H9 (cell line): ENCODE measurements at regions not wholly inside any gene's neighbourhood (a gene's known extent, or its start where the extent isn't known, plus 50 kb on each side); places are given as distances from the start of the nearest gene placed in this dataset.

ENCODE experiments used
- DNase-seq: peaks from one replicate; pipeline ENCODE4 v3.0.0-alpha.2; 2017
- H2AFZ ChIP-seq: one replicate; pipeline ENCODE4 v1.6.1; 2013; ENCODE audit warnings: mild to moderate bottlenecking, low read length, control low read depth, moderate library complexity
- H2AK5ac ChIP-seq: 2 replicates; pipeline ENCODE4 v1.6.1; 2013; ENCODE audit warnings: low read length, control low read depth, mixed read lengths; ENCODE audit not compliant: insufficient read length
- H2BK120ac ChIP-seq: one replicate; pipeline ENCODE4 v1.6.1; 2013; ENCODE audit warnings: low read depth, mild to moderate bottlenecking, low read length, control low read depth, inconsistent platforms; ENCODE audit not compliant: poor library complexity, severe bottlenecking
- H2BK12ac ChIP-seq: 2 replicates; pipeline ENCODE4 v1.6.1; 2013; ENCODE audit warnings: low read length, control low read depth, mixed read lengths, low read depth; ENCODE audit not compliant: insufficient read length
- H2BK15ac ChIP-seq: 2 replicates; pipeline ENCODE4 v1.6.1; 2013; ENCODE audit warnings: low read depth, low read length, control low read depth
- H2BK20ac ChIP-seq: one replicate; pipeline ENCODE4 v1.6.1; 2013; ENCODE audit warnings: low read depth, mild to moderate bottlenecking, low read length, control low read depth, inconsistent platforms; ENCODE audit not compliant: poor library complexity, severe bottlenecking
- H2BK5ac ChIP-seq: 2 replicates; pipeline ENCODE4 v1.6.1; 2013; ENCODE audit warnings: low read length, control low read depth, mixed read lengths; ENCODE audit not compliant: insufficient read length
- H3K14ac ChIP-seq: 2 replicates; pipeline ENCODE4 v1.6.1; 2013; ENCODE audit warnings: low read length, control low read depth; ENCODE audit not compliant: insufficient read depth
- H3K18ac ChIP-seq: 2 replicates; pipeline ENCODE4 v1.6.1; 2013; ENCODE audit warnings: low read depth, mild to moderate bottlenecking, mixed read lengths, low read length, control low read depth; ENCODE audit not compliant: insufficient read length
- H3K23ac ChIP-seq: 2 replicates; pipeline ENCODE4 v1.6.1; 2013; ENCODE audit warnings: low read length, control low read depth, mixed read lengths, low read depth; ENCODE audit not compliant: insufficient read length
- H3K23me2 ChIP-seq: 2 replicates; pipeline ENCODE4 v1.6.1; 2013; ENCODE audit warnings: low read depth, mild to moderate bottlenecking, mixed read lengths, low read length, control low read depth; ENCODE audit not compliant: insufficient read length, poor library complexity, severe bottlenecking
- H3K27ac ChIP-seq: 2 replicates; pipeline ENCODE4 v1.5.1; 2013; ENCODE audit warnings: low read length, control low read depth, mixed read lengths, low read depth; ENCODE audit not compliant: insufficient read length
- H3K27me3 ChIP-seq: 2 replicates; pipeline ENCODE4 v1.6.1; 2013; ENCODE audit warnings: low read length, control low read depth, inconsistent platforms; ENCODE audit not compliant: insufficient read depth
- H3K4ac ChIP-seq: 2 replicates; pipeline ENCODE4 v1.6.1; 2013; ENCODE audit warnings: low read depth, mild to moderate bottlenecking, control low read depth, inconsistent platforms, low read length, moderate library complexity
- H3K4me1 ChIP-seq: 2 replicates; pipeline ENCODE4 v1.6.1; 2013; ENCODE audit warnings: low read length, control low read depth, inconsistent platforms; ENCODE audit not compliant: insufficient read depth
- H3K4me2 ChIP-seq: 2 replicates; pipeline ENCODE4 v1.6.1; 2013; ENCODE audit warnings: low read length, control low read depth, mixed read lengths; ENCODE audit not compliant: insufficient read length, insufficient read depth
- H3K56ac ChIP-seq: 2 replicates; pipeline ENCODE4 v1.6.1; 2013; ENCODE audit warnings: low read depth, mild to moderate bottlenecking, mixed read lengths, low read length, control low read depth; ENCODE audit not compliant: insufficient read length
- H3K79me1 ChIP-seq: 2 replicates; pipeline ENCODE4 v1.6.1; 2013; ENCODE audit warnings: low read depth, mild to moderate bottlenecking, moderate library complexity, low read length, control low read depth, inconsistent platforms; ENCODE audit not compliant: insufficient read depth, poor library complexity, severe bottlenecking
- H3K79me2 ChIP-seq: 2 replicates; pipeline ENCODE4 v1.6.1; 2013; ENCODE audit warnings: low read length, control low read depth, inconsistent platforms; ENCODE audit not compliant: insufficient read depth
- H3K9ac ChIP-seq: 2 replicates; pipeline ENCODE4 v1.6.1; 2013; ENCODE audit warnings: low read length, control low read depth, mixed read lengths; ENCODE audit not compliant: insufficient read length; ENCODE audit errors: extremely low read depth
- H3K9me3 ChIP-seq: one replicate; pipeline ENCODE4 v1.6.1; 2013; ENCODE audit warnings: low read depth, low read length, inconsistent platforms; ENCODE audit not compliant: control insufficient read depth
- H3T11ph ChIP-seq: one replicate; pipeline ENCODE4 v1.6.1; 2013; ENCODE audit warnings: mild to moderate bottlenecking, low read length, control low read depth, inconsistent platforms
- H4K20me1 ChIP-seq: one replicate; pipeline ENCODE4 v1.6.1; 2013; ENCODE audit not compliant: control insufficient read depth, insufficient read length, insufficient read depth
- H4K5ac ChIP-seq: 2 replicates; pipeline ENCODE4 v1.6.1; 2013; ENCODE audit warnings: low read depth, mild to moderate bottlenecking, mixed read lengths, low read length, control low read depth; ENCODE audit not compliant: insufficient read length
- H4K8ac ChIP-seq: replicated peaks from 2 replicates; pipeline ENCODE4 v1.6.1; 2013; ENCODE audit warnings: low read length, control low read depth, mixed read lengths, low read depth; ENCODE audit not compliant: insufficient read length
- H4K91ac ChIP-seq: 2 replicates; pipeline ENCODE4 v1.6.1; 2013; ENCODE audit warnings: low read depth, mild to moderate bottlenecking, moderate library complexity, mixed read lengths, low read length, control low read depth; ENCODE audit not compliant: insufficient read length
- H3K27ac Mint-ChIP-seq, 3 experiments: 2 replicates in 2 of 3; 3 replicates in 1 of 3; pipeline ENCODE4 v1.8.0; 2020 to 2021; ENCODE audit warnings: mixed read lengths in 3 of 3, mild to moderate bottlenecking in 1 of 3, moderate library complexity in 1 of 3
- H3K27me3 Mint-ChIP-seq: 2 replicates; pipeline ENCODE4 v1.8.0; 2021; ENCODE audit warnings: low read depth, mild to moderate bottlenecking, moderate library complexity, mixed read lengths
- H3K36me3 Mint-ChIP-seq, 3 experiments: 2 replicates in 2 of 3; 3 replicates in 1 of 3; pipeline ENCODE4 v1.8.0; 2020 to 2021; ENCODE audit warnings: low read depth in 3 of 3, mixed read lengths in 3 of 3; ENCODE audit not compliant: insufficient read depth in 1 of 3
- H3K4me1 Mint-ChIP-seq, 2 experiments: 2 replicates each; pipeline ENCODE4 v1.8.0; 2020; ENCODE audit warnings: mixed read lengths in 2 of 2
- H3K4me3 Mint-ChIP-seq, 2 experiments: 2 replicates in 1 of 2; 3 replicates in 1 of 2; pipeline ENCODE4 v1.8.0; 2020 to 2021; ENCODE audit warnings: mild to moderate bottlenecking in 2 of 2, mixed read lengths in 2 of 2, moderate library complexity in 1 of 2
- H3K9me3 Mint-ChIP-seq, 2 experiments: 2 replicates in 1 of 2; 3 replicates in 1 of 2; pipeline ENCODE4 v1.8.0; 2020; ENCODE audit warnings: mild to moderate bottlenecking in 2 of 2, mixed read lengths in 2 of 2, moderate library complexity in 1 of 2
- CTCF ChIP-seq: fragments of 200-600 bp; sonication (generic); conservative IDR thresholded peaks from 3 replicates; pipeline ENCODE4 v1.8.0; 2021; ENCODE audit warnings: antibody characterized with exemption, mild to moderate bottlenecking
- WGBS: extraction: QIAGEN DNeasy Blood & Tissue Kit; methylation state at CpG from one replicate; pipeline ENCODE4 v1.1.7; 2013; ENCODE audit warnings: missing lambda C conversion rate, low lambda C conversion rate, mixed read lengths; ENCODE audit not compliant: insufficient read length; ENCODE audit errors: extremely low coverage; 5-methylcytosine and 5-hydroxymethylcytosine counted together

GRCh38 chr16:51884773-51885172 lies 662.2 kb downstream of the TOX3 start:
- Histone ChIP-seq H3K23ac (no peak overlapping the region), H3K27ac (no peak overlapping the region), H2AK5ac (no peak overlapping the region), H3K14ac (no peak overlapping the region), H3T11ph (no peak overlapping the region), H4K91ac (no peak overlapping the region), H2AFZ (no peak overlapping the region), H4K20me1 (no peaks in the 10 kb centered on the region), H3K79me2 (no peaks in the 10 kb centered on the region), H3K4me1 (peaks cover under 1% of the 10 kb centered on the region; the same call in 1 of the 2 replicates), H3K79me1 (no peaks in the 10 kb centered on the region), H4K8ac (no peak overlapping the region), H3K4ac (no peak overlapping the region), H3K27me3 (no peaks in the 10 kb centered on the region), H2BK12ac (no peak overlapping the region), H3K9ac (no peak overlapping the region), H2BK120ac (no peak overlapping the region), H2BK15ac (no peak overlapping the region), H4K5ac (no peak overlapping the region), H3K56ac (no peak overlapping the region), H3K23me2 (no peaks in the 10 kb centered on the region), H3K18ac (no peak overlapping the region), H2BK20ac (no peak overlapping the region), H2BK5ac (no peak overlapping the region), H3K9me3 (no peaks in the 10 kb centered on the region), H3K4me2 (no peak overlapping the region)
- H3K27ac Mint-ChIP-seq = no peak overlapping the region
- no CpG with 5 or more reads among the region's 2 CpGs for WGBS
- no peak for DNase-seq
- no peak overlapping the region for H3K4me3 Mint-ChIP-seq
- no peaks in the 10 kb centered on the region for H3K36me3 Mint-ChIP-seq
- H3K27me3 Mint-ChIP-seq = no peaks in the 10 kb centered on the region
- no peak for TF ChIP-seq CTCF
- peaks cover 2 to 8% of the 10 kb centered on the region in 2 experiments for H3K4me1 Mint-ChIP-seq
- no peaks in the 10 kb centered on the region for H3K9me3 Mint-ChIP-seq
